COLO829 (cell line): ENCODE measurements at regions not wholly inside any gene's neighbourhood (a gene's known extent, or its start where the extent isn't known, plus 50 kb on each side); places are given as distances from the start of the nearest gene placed in this dataset.

Source experiments
- DNase-seq: peaks from one replicate; pipeline ENCODE4 v3.0.0; 2012; ENCODE audit warnings: low spot score

GRCh38 chr5:52674815-52675545 lies 112.7 kb upstream of the ITGA1 start:
- DNase-seq: peak; percentile 47

- no peak for DNase-seq
These were observed 105.2 kb upstream of the ITGA1 start for GRCh38 chr5:52682492-52682891.

GRCh38 chr5:52684051-52684450 lies 103.7 kb upstream of the ITGA1 start:
- DNase-seq: no peak

- no peak for DNase-seq
These were observed 102.2 kb upstream of the ITGA1 start for GRCh38 chr5:52685566-52685965.

- DNase-seq: peak; percentile 26
These were observed 101.7 kb upstream of the ITGA1 start for GRCh38 chr5:52685971-52686370.

GRCh38 chr5:52690236-52690768 lies 97.4 kb upstream of the ITGA1 start:
- no peak for DNase-seq

GRCh38 chr5:52692039-52692438 lies 95.7 kb upstream of the ITGA1 start:
- DNase-seq: no peak

- no peak for DNase-seq
These were observed 95.1 kb upstream of the ITGA1 start for GRCh38 chr5:52692606-52693005.

- no peak for DNase-seq
These were observed 94.4 kb upstream of the ITGA1 start for GRCh38 chr5:52693280-52693679.

- DNase-seq: no peak
These were observed 93.9 kb upstream of the ITGA1 start for GRCh38 chr5:52693836-52694235.

GRCh38 chr5:52694648-52695047 lies 93.1 kb upstream of the ITGA1 start:
- no peak for DNase-seq

GRCh38 chr5:52702877-52703276 lies 84.8 kb upstream of the ITGA1 start:
- DNase-seq: no peak

- no peak for DNase-seq
These were observed 84.4 kb upstream of the ITGA1 start for GRCh38 chr5:52703321-52703720.

- no peak for DNase-seq
These were observed 82.0 kb upstream of the ITGA1 start for GRCh38 chr5:52705720-52706119.

- no peak for DNase-seq
These were observed 80.9 kb upstream of the ITGA1 start for GRCh38 chr5:52706775-52707174.

GRCh38 chr5:52707616-52708015 lies 80.1 kb upstream of the ITGA1 start:
- DNase-seq: no peak

- DNase-seq: no peak
These were observed 79.3 kb upstream of the ITGA1 start for GRCh38 chr5:52708463-52708862.

GRCh38 chr5:52709167-52709925 lies 78.4 kb upstream of the ITGA1 start:
- peak; percentile 42 for DNase-seq

GRCh38 chr5:52710310-52710971 lies 77.3 kb upstream of the ITGA1 start:
- no peak for DNase-seq

GRCh38 chr5:52710972-52711596 lies 76.6 kb upstream of the ITGA1 start:
- no peak for DNase-seq

GRCh38 chr5:52712354-52712753 lies 75.4 kb upstream of the ITGA1 start:
- DNase-seq: no peak

GRCh38 chr5:52725065-52725746 lies 62.5 kb upstream of the ITGA1 start:
- DNase-seq: no peak
